DOHH2 (cell line): ENCODE measurements at regions not wholly inside any gene's neighbourhood (a gene's known extent, or its start where the extent isn't known, plus 50 kb on each side); places are given as distances from the start of the nearest gene placed in this dataset.

Source experiments
- EZH2phosphoT487 ChIP-seq: fragments of 200-600 bp; sonication (generic); IDR thresholded peaks from 2 replicates; pipeline ENCODE4 v1.6.1; 2017; ENCODE audit warnings: borderline replicate concordance, mild to moderate bottlenecking, antibody characterized with exemption, low read length, moderate library complexity, mixed read lengths
- TF ChIP-seq, protein P1 (sequence below): fragments of 200-600 bp; sonication (generic); IDR thresholded peaks from one replicate; pipeline ENCODE4 v1.5.1; 2014; ENCODE audit warnings: antibody characterized with exemption, mild to moderate bottlenecking, low read depth, low read length; ENCODE audit not compliant: poor library complexity, severe bottlenecking

DNA sequence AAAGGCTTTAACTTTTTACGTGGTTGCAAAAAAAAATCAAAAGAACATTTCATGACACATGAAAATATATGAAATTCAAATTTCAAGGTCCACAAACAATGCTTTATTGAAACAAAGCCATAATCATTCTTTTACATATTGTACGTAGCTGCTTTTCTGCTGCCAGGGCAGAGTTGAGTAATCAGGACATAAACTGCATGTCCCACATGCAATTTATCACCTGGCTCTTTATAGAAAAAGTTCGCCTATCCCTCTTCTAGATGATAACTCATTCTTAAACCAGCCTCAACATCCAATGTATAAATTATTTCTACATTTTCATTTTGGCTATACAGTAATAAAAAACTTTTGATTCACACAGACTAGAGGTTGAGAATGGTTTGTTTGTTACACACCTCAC lies 154.9 kb downstream of the AXIN2 start:
- TF ChIP-seq, protein P1, sequence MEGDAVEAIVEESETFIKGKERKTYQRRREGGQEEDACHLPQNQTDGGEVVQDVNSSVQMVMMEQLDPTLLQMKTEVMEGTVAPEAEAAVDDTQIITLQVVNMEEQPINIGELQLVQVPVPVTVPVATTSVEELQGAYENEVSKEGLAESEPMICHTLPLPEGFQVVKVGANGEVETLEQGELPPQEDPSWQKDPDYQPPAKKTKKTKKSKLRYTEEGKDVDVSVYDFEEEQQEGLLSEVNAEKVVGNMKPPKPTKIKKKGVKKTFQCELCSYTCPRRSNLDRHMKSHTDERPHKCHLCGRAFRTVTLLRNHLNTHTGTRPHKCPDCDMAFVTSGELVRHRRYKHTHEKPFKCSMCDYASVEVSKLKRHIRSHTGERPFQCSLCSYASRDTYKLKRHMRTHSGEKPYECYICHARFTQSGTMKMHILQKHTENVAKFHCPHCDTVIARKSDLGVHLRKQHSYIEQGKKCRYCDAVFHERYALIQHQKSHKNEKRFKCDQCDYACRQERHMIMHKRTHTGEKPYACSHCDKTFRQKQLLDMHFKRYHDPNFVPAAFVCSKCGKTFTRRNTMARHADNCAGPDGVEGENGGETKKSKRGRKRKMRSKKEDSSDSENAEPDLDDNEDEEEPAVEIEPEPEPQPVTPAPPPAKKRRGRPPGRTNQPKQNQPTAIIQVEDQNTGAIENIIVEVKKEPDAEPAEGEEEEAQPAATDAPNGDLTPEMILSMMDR = no peak
- TF ChIP-seq EZH2phosphoT487 = no peak
